A549 (cell line): ENCODE measurements at regions not wholly inside any gene's neighbourhood (a gene's known extent, or its start where the extent isn't known, plus 50 kb on each side); places are given as distances from the start of the nearest gene placed in this dataset.

Source experiments
- CEBPB ChIP-seq, 2 experiments: fragments of >200 bp in 1 of 2; sonication (Bioruptor Twin) in 1 of 2; formaldehyde crosslinking in 1 of 2; IDR thresholded peaks; 2 replicates each; pipeline ENCODE4 v1.6.1; 2012 to 2016
- CHD2 ChIP-seq: fragments of 150-350 bp; IDR thresholded peaks from 2 replicates; pipeline ENCODE4 v1.6.1; 2014; ENCODE audit warnings: low read length; ENCODE audit not compliant: partially characterized antibody
- EHMT2 ChIP-seq: fragments of 200-600 bp; sonication (generic); IDR thresholded peaks from 2 replicates; pipeline ENCODE4 v1.6.1; 2016; ENCODE audit warnings: antibody characterized with exemption, low read depth, mild to moderate bottlenecking, moderate library complexity
- GATA3 ChIP-seq: IDR thresholded peaks from 2 replicates; pipeline ENCODE4 v1.6.1; 2012; ENCODE audit warnings: borderline replicate concordance
- KDM5A ChIP-seq: fragments of 200-600 bp; sonication (generic); IDR thresholded peaks from 2 replicates; pipeline ENCODE4 v1.6.1; 2016; ENCODE audit warnings: antibody characterized with exemption, mild to moderate bottlenecking
- NR3C1 ChIP-seq: fragments of >200 bp; sonication (Bioruptor Twin); formaldehyde crosslinking; IDR thresholded peaks from 3 replicates; pipeline ENCODE4 v1.6.1; 2017
- RAD21 ChIP-seq, 2 experiments: fragments of >200 bp in 1 of 2; sonication (Bioruptor Twin) in 1 of 2; formaldehyde crosslinking in 1 of 2; IDR thresholded peaks in 1 of 2; conservative IDR thresholded peaks in 1 of 2; 2 replicates in 1 of 2; 3 replicates in 1 of 2; pipeline ENCODE4 v1.6.1; 2012 to 2018; ENCODE audit warnings: inconsistent platforms in 1 of 2
- RFX5 ChIP-seq: fragments of 450-650 bp; IDR thresholded peaks from 2 replicates; pipeline ENCODE4 v1.7.1; 2014; ENCODE audit warnings: antibody characterized with exemption, mild to moderate bottlenecking, moderate library complexity
- SREBF2 ChIP-seq: fragments of 450-650 bp; IDR thresholded peaks from 2 replicates; pipeline ENCODE4 v1.6.1; 2014; ENCODE audit warnings: mild to moderate bottlenecking, moderate library complexity
- TF ChIP-seq, protein P1 (sequence below): fragments of >200 bp; sonication (Bioruptor Twin); formaldehyde crosslinking; IDR thresholded peaks from 3 replicates; pipeline ENCODE4 v1.5.1; 2016
- TF ChIP-seq, protein P2 (sequence below): fragments of 450-650 bp; IDR thresholded peaks from 2 replicates; pipeline ENCODE4 v1.6.1; 2014; ENCODE audit warnings: antibody characterized with exemption
- TF ChIP-seq, protein P3 (sequence below): fragments of 200-600 bp; sonication (generic); IDR thresholded peaks from 2 replicates; pipeline ENCODE4 v1.6.1; 2016; ENCODE audit warnings: antibody characterized with exemption, mild to moderate bottlenecking, moderate library complexity
- TF ChIP-seq, protein P4 (sequence below): IDR thresholded peaks from 2 replicates; pipeline ENCODE4 v1.6.1; 2012

DNA sequence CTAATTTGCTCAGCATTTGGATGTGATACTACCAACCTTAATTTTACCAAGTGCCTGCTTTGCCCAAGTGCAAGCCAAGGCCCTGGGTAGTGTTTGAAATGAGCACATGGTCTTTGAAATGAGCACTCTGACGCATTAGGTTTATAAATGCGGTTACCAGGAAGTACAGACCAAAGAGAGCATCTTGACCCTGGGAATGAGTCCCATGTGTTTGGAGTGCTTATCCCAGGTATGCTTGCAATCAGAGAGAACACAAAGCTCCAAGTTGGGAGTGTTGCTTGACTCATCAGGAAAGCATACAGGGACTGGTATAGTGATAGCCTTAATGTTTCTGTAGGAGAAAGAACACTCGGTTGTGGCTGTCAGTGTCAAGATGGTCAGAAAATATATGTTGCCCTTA is 203.6 kb upstream of the MAMLD1 start:
- TF ChIP-seq, protein P1, sequence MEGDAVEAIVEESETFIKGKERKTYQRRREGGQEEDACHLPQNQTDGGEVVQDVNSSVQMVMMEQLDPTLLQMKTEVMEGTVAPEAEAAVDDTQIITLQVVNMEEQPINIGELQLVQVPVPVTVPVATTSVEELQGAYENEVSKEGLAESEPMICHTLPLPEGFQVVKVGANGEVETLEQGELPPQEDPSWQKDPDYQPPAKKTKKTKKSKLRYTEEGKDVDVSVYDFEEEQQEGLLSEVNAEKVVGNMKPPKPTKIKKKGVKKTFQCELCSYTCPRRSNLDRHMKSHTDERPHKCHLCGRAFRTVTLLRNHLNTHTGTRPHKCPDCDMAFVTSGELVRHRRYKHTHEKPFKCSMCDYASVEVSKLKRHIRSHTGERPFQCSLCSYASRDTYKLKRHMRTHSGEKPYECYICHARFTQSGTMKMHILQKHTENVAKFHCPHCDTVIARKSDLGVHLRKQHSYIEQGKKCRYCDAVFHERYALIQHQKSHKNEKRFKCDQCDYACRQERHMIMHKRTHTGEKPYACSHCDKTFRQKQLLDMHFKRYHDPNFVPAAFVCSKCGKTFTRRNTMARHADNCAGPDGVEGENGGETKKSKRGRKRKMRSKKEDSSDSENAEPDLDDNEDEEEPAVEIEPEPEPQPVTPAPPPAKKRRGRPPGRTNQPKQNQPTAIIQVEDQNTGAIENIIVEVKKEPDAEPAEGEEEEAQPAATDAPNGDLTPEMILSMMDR, result no peak
- TF ChIP-seq CEBPB (IDR thresholded peaks at IDR 0.05) (no peak), EHMT2 (no peak), NR3C1 (no peak), KDM5A (no peak), RFX5 (no peak), SREBF2 (no peak), RAD21 (conservative IDR thresholded peaks at IDR 0.05 in 1 of 2, IDR thresholded peaks at IDR 0.05 in 1 of 2) (no peak), CHD2 (no peak), GATA3 (no peak)
- TF ChIP-seq, protein P2, sequence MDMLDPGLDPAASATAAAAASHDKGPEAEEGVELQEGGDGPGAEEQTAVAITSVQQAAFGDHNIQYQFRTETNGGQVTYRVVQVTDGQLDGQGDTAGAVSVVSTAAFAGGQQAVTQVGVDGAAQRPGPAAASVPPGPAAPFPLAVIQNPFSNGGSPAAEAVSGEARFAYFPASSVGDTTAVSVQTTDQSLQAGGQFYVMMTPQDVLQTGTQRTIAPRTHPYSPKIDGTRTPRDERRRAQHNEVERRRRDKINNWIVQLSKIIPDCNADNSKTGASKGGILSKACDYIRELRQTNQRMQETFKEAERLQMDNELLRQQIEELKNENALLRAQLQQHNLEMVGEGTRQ, result no peak
- TF ChIP-seq, protein P3, sequence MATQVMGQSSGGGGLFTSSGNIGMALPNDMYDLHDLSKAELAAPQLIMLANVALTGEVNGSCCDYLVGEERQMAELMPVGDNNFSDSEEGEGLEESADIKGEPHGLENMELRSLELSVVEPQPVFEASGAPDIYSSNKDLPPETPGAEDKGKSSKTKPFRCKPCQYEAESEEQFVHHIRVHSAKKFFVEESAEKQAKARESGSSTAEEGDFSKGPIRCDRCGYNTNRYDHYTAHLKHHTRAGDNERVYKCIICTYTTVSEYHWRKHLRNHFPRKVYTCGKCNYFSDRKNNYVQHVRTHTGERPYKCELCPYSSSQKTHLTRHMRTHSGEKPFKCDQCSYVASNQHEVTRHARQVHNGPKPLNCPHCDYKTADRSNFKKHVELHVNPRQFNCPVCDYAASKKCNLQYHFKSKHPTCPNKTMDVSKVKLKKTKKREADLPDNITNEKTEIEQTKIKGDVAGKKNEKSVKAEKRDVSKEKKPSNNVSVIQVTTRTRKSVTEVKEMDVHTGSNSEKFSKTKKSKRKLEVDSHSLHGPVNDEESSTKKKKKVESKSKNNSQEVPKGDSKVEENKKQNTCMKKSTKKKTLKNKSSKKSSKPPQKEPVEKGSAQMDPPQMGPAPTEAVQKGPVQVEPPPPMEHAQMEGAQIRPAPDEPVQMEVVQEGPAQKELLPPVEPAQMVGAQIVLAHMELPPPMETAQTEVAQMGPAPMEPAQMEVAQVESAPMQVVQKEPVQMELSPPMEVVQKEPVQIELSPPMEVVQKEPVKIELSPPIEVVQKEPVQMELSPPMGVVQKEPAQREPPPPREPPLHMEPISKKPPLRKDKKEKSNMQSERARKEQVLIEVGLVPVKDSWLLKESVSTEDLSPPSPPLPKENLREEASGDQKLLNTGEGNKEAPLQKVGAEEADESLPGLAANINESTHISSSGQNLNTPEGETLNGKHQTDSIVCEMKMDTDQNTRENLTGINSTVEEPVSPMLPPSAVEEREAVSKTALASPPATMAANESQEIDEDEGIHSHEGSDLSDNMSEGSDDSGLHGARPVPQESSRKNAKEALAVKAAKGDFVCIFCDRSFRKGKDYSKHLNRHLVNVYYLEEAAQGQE, result no peak
- TF ChIP-seq, protein P4, sequence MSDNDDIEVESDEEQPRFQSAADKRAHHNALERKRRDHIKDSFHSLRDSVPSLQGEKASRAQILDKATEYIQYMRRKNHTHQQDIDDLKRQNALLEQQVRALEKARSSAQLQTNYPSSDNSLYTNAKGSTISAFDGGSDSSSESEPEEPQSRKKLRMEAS, result no peak
